DOHH2 (cell line): ENCODE measurements at regions not wholly inside any gene's neighbourhood (a gene's known extent, or its start where the extent isn't known, plus 50 kb on each side); places are given as distances from the start of the nearest gene placed in this dataset.
"Not testable (repeated sequence)": the region's sequence is repeated elsewhere in the genome, so short reads cannot be mapped to it uniquely, and the experiment has no call there.

ENCODE experiments used
- H3F3A ChIP-seq: fragments of 200-600 bp; sonication (generic), shearing (Covaris generic); 2 replicates; pipeline ENCODE4 v1.6.0; 2016; ENCODE audit warnings: antibody characterized with exemption, mild to moderate bottlenecking; ENCODE audit not compliant: control insufficient read depth, insufficient read depth
- H3K27ac ChIP-seq: fragments of 200-600 bp; sonication (generic); 2 replicates; pipeline ENCODE4 v1.5.1; 2014; ENCODE audit warnings: low read depth, mild to moderate bottlenecking, low read length, moderate library complexity
- H3K27me3 ChIP-seq: fragments of 200-600 bp; sonication (generic); 2 replicates; pipeline ENCODE4 v1.6.1; 2014; ENCODE audit warnings: mild to moderate bottlenecking, low read length, mixed read lengths; ENCODE audit not compliant: control insufficient read depth
- H3K36me3 ChIP-seq: fragments of 200-600 bp; sonication (generic); 2 replicates; pipeline ENCODE4 v1.6.1; 2014; ENCODE audit warnings: mild to moderate bottlenecking, low read length, moderate library complexity, mixed read lengths; ENCODE audit not compliant: control insufficient read depth
- H3K4me1 ChIP-seq: fragments of 200-600 bp; sonication (generic); 2 replicates; pipeline ENCODE4 v1.6.1; 2014; ENCODE audit warnings: mild to moderate bottlenecking, low read length, mixed read lengths; ENCODE audit not compliant: control insufficient read depth
- H3K4me2 ChIP-seq: fragments of 200-600 bp; sonication (generic); 2 replicates; pipeline ENCODE4 v1.6.0; 2014; ENCODE audit warnings: mild to moderate bottlenecking, low read length, moderate library complexity
- H3K4me3 ChIP-seq: fragments of 200-600 bp; sonication (generic); 2 replicates; pipeline ENCODE4 v1.5.1; 2014; ENCODE audit warnings: mild to moderate bottlenecking, low read length, mixed read lengths
- H3K79me2 ChIP-seq: fragments of 200-600 bp; sonication (generic); 2 replicates; pipeline ENCODE4 v1.6.1; 2014; ENCODE audit warnings: mild to moderate bottlenecking, low read length, mixed read lengths; ENCODE audit not compliant: control insufficient read depth
- H3K9me2 ChIP-seq: fragments of 200-600 bp; sonication (generic); replicated peaks from 2 replicates; pipeline ENCODE4 v1.6.1; 2014; ENCODE audit warnings: mild to moderate bottlenecking, low read length, mixed read lengths; ENCODE audit not compliant: control insufficient read depth
- H3K9me3 ChIP-seq: fragments of 200-600 bp; sonication (generic); 2 replicates; pipeline ENCODE4 v1.6.1; 2014; ENCODE audit warnings: antibody characterized with exemption, low read length, mixed read lengths; ENCODE audit not compliant: control insufficient read depth, insufficient read depth
- H4K20me1 ChIP-seq: fragments of 200-600 bp; sonication (generic); 2 replicates; pipeline ENCODE4 v1.6.0; 2014; ENCODE audit warnings: low read depth, mild to moderate bottlenecking, antibody characterized with exemption, low read length, moderate library complexity; ENCODE audit not compliant: control insufficient read depth, insufficient read depth
- EZH2phosphoT487 ChIP-seq: fragments of 200-600 bp; sonication (generic); IDR thresholded peaks from 2 replicates; pipeline ENCODE4 v1.6.1; 2017; ENCODE audit warnings: borderline replicate concordance, mild to moderate bottlenecking, antibody characterized with exemption, low read length, moderate library complexity, mixed read lengths
- TF ChIP-seq, protein P1 (sequence below): fragments of 200-600 bp; sonication (generic); IDR thresholded peaks from one replicate; pipeline ENCODE4 v1.5.1; 2014; ENCODE audit warnings: antibody characterized with exemption, mild to moderate bottlenecking, low read depth, low read length; ENCODE audit not compliant: poor library complexity, severe bottlenecking

DNA sequence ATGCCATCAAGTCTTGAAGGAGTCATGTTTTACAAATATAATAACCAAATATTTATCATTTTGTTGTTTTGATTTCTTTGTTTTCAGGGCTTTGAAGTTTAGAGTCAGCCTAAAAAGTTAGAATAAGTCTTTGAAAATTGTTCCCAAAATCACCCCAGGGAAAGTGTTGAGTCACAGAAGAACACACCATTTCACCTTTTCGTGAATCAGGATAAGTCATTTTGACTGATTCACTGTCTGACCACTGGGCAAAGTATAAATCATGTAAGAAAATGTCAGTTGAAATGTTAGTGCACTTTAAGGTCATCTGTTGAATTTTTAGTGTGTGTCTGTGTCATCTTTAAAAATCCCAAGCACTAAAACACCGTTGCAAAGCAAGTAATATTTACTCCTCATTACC, 1320.1 kb downstream of the RPA4 start:
- Histone ChIP-seq H3K27ac (no peak overlapping the region), H3K79me2 (no peaks in the 10 kb centered on the region), H3K36me3 (no peaks in the 10 kb centered on the region), H3K4me3 (no peak overlapping the region), H3K4me1 (no peaks in the 10 kb centered on the region), H4K20me1 (no peaks in the 10 kb centered on the region), H3K27me3 (no peaks in the 10 kb centered on the region), H3K9me3 (no peaks in the 10 kb centered on the region), H3K4me2 (no peak overlapping the region), H3K9me2 (no peaks in the 10 kb centered on the region), H3F3A (no peaks in the 10 kb centered on the region)
- TF ChIP-seq, protein P1, sequence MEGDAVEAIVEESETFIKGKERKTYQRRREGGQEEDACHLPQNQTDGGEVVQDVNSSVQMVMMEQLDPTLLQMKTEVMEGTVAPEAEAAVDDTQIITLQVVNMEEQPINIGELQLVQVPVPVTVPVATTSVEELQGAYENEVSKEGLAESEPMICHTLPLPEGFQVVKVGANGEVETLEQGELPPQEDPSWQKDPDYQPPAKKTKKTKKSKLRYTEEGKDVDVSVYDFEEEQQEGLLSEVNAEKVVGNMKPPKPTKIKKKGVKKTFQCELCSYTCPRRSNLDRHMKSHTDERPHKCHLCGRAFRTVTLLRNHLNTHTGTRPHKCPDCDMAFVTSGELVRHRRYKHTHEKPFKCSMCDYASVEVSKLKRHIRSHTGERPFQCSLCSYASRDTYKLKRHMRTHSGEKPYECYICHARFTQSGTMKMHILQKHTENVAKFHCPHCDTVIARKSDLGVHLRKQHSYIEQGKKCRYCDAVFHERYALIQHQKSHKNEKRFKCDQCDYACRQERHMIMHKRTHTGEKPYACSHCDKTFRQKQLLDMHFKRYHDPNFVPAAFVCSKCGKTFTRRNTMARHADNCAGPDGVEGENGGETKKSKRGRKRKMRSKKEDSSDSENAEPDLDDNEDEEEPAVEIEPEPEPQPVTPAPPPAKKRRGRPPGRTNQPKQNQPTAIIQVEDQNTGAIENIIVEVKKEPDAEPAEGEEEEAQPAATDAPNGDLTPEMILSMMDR = no peak

DNA sequence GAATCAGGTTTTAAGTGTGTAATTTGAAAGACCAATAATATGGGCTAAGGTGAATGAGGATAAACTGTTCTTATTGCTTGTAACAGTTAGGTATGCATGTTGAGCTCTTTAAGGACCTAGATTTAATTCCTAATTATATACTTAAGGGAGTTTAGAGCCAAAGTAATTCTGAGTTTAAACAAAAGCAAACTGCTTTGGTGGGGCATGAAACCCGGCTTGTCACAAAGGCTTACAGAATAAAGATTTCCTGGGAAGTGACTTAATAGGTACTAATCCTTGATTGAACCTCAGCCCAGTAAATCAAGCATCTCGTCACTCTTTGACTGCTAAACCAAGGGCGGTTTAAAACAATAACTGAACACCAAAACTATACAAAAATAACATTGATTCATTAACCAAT, 1324.2 kb downstream of the RPA4 start:
- Histone ChIP-seq H3K4me1 (no peaks in the 10 kb centered on the region), H3K9me3 (no peaks in the 10 kb centered on the region), H3K4me2 (no peak overlapping the region), H3K79me2 (no peaks in the 10 kb centered on the region), H3K27me3 (no peaks in the 10 kb centered on the region), H3K27ac (no peak overlapping the region), H4K20me1 (no peaks in the 10 kb centered on the region), H3F3A (no peaks in the 10 kb centered on the region), H3K4me3 (no peak overlapping the region), H3K36me3 (no peaks in the 10 kb centered on the region), H3K9me2 (no peaks in the 10 kb centered on the region)
- TF ChIP-seq EZH2phosphoT487 = no peak
- TF ChIP-seq, protein P1 = no peak

DNA sequence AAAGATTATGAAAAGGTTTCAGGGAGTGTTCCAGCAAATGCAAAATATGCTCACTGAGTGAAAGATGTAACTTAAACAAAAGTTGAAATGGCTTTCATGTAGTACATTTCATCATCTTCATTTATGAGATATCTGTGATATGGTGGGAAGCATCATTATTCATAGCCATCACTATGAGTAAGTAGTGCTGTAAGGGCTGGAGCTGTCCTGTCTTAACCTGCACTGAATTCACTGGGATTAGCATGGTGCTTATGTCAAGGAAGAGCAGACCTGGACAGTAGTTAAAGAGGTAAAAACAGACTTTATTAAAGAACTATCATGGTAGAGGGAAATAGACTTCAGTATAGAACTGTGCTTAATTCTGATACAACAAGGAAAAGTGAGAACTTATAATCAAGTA, 1347.3 kb downstream of the RPA4 start:
- H3K4me2 ChIP-seq = no peak overlapping the region
- no peaks in the 10 kb centered on the region for H4K20me1 ChIP-seq
- no peaks in the 10 kb centered on the region for H3F3A ChIP-seq
- H3K9me2 ChIP-seq = no peaks in the 10 kb centered on the region
- TF ChIP-seq EZH2phosphoT487 = no peak
- TF ChIP-seq, protein P1 = no peak
- no peaks in the 10 kb centered on the region for H3K79me2 ChIP-seq
- H3K9me3 ChIP-seq = no peaks in the 10 kb centered on the region
- no peak overlapping the region for H3K4me3 ChIP-seq
- H3K27ac ChIP-seq = no peak overlapping the region
- no peaks in the 10 kb centered on the region for H3K27me3 ChIP-seq
- H3K36me3 ChIP-seq = no peaks in the 10 kb centered on the region
- H3K4me1 ChIP-seq = no peaks in the 10 kb centered on the region

DNA sequence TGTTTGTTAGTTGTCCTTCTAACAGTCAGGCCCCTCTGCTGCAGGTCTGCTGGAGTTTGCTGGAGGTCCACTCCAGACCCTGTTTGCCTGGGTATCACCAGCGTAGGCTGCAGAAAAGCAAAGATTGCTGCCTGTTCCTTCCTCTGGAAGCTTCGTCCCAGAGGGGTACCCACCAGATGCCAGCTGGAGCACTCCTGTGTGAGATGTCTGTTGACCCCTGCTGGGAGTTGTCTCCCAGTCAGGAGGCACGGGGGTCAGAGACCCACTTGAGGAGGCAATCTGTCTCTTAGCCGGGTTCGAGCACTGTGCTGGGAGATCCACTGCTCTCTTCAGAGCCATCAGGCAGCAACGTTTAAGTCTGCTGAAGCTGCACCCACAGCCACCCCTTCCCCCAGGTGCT, 1356.4 kb downstream of the RPA4 start:
- H3K4me3 ChIP-seq, H3K4me1 ChIP-seq, H3K9me2 ChIP-seq, H3K4me2 ChIP-seq, H3K9me3 ChIP-seq, H3F3A ChIP-seq, H3K79me2 ChIP-seq, H4K20me1 ChIP-seq, H3K27me3 ChIP-seq, H3K27ac ChIP-seq, H3K36me3 ChIP-seq: not testable (repeated sequence)
